ENCODE measurements at regions not wholly inside any gene's neighbourhood (a gene's known extent, or its start where the extent isn't known, plus 50 kb on each side); places are given as distances from the start of the nearest gene placed in this dataset.

GRCh38 chr21:14678973-14679574 lies 133.0 kb upstream of the SAMSN1 start:
- TF ChIP-seq CTCF (conservative IDR thresholded peaks at IDR 0.05) (no peak), EZH2 (IDR thresholded peaks at IDR 0.05; ENCODE audit: low read depth) (no peak)
